Chondrocyte (in vitro differentiated cells): ENCODE measurements at regions not wholly inside any gene's neighbourhood (a gene's known extent, or its start where the extent isn't known, plus 50 kb on each side); places are given as distances from the start of the nearest gene placed in this dataset.

Experiments
- DNase-seq: peaks from one replicate; pipeline ENCODE4 v3.0.0; 2021; ENCODE audit warnings: mixed read lengths, low spot score
- H3K27ac Mint-ChIP-seq: one replicate; pipeline ENCODE4 v1.8.0; 2021; ENCODE audit warnings: mild to moderate bottlenecking, moderate library complexity, mixed read lengths; ENCODE audit not compliant: unreplicated experiment
- H3K27me3 Mint-ChIP-seq: 2 replicates; pipeline ENCODE4 v1.8.0; 2021; ENCODE audit warnings: low read depth, mixed read lengths
- H3K36me3 Mint-ChIP-seq: 2 replicates; pipeline ENCODE4 v1.8.0; 2021; ENCODE audit warnings: low read depth, mixed read lengths
- H3K4me1 Mint-ChIP-seq: 2 replicates; pipeline ENCODE4 v1.8.0; 2021; ENCODE audit warnings: low read depth, mild to moderate bottlenecking, mixed read lengths
- H3K4me3 Mint-ChIP-seq: one replicate; pipeline ENCODE4 v1.8.0; 2021; ENCODE audit warnings: mild to moderate bottlenecking, moderate library complexity, mixed read lengths; ENCODE audit not compliant: unreplicated experiment
- H3K9me3 Mint-ChIP-seq: 2 replicates; pipeline ENCODE4 v1.8.0; 2021; ENCODE audit warnings: low read depth, mixed read lengths
- CTCF ChIP-seq: fragments of 200-600 bp; sonication (generic); IDR thresholded peaks from 2 replicates; pipeline ENCODE4 v1.5.0; 2021; ENCODE audit warnings: antibody characterized with exemption, mild to moderate bottlenecking, moderate library complexity

GRCh38 chr15:87357637-87358313, 898.8 kb downstream of the NTRK3 start:
- no peak for DNase-seq
- Mint-ChIP-seq H3K27ac (no peak overlapping the region), H3K4me3 (no peak overlapping the region), H3K36me3 (no peaks in the 10 kb centered on the region), H3K4me1 (peaks cover 4% of the 10 kb centered on the region), H3K9me3 (no peaks in the 10 kb centered on the region), H3K27me3 (peaks cover 8% of the 10 kb centered on the region)
- no peak for TF ChIP-seq CTCF

GRCh38 chr15:87355946-87356345, 900.6 kb downstream of the NTRK3 start:
- no peaks in the 10 kb centered on the region for H3K9me3 Mint-ChIP-seq
- H3K36me3 Mint-ChIP-seq = no peaks in the 10 kb centered on the region
- TF ChIP-seq CTCF = no peak
- no peak overlapping the region for H3K27ac Mint-ChIP-seq
- peaks cover 10% of the 10 kb centered on the region for H3K27me3 Mint-ChIP-seq
- no peak overlapping the region for H3K4me3 Mint-ChIP-seq
- no peak for DNase-seq
- no peaks in the 10 kb centered on the region for H3K4me1 Mint-ChIP-seq

- DNase-seq = no peak
- Mint-ChIP-seq H3K9me3 (no peaks in the 10 kb centered on the region), H3K27me3 (peaks cover 10% of the 10 kb centered on the region), H3K36me3 (no peaks in the 10 kb centered on the region), H3K27ac (no peak overlapping the region), H3K4me1 (no peaks in the 10 kb centered on the region), H3K4me3 (no peak overlapping the region)
- no peak for TF ChIP-seq CTCF
Observed at GRCh38 chr15:87354661-87355410, 901.7 kb downstream of the NTRK3 start.

GRCh38 chr15:87349181-87349580, 907.4 kb downstream of the NTRK3 start:
- DNase-seq = no peak
- TF ChIP-seq CTCF = no peak
- Mint-ChIP-seq H3K27ac (no peak overlapping the region), H3K36me3 (no peaks in the 10 kb centered on the region), H3K27me3 (peaks cover 1% of the 10 kb centered on the region), H3K4me3 (no peak overlapping the region), H3K9me3 (peaks cover 13% of the 10 kb centered on the region), H3K4me1 (no peaks in the 10 kb centered on the region)

- Mint-ChIP-seq H3K27ac (no peak overlapping the region), H3K9me3 (peaks cover 13% of the 10 kb centered on the region), H3K4me1 (no peaks in the 10 kb centered on the region), H3K4me3 (no peak overlapping the region), H3K27me3 (peaks cover 1% of the 10 kb centered on the region), H3K36me3 (no peaks in the 10 kb centered on the region)
- no peak for TF ChIP-seq CTCF
- DNase-seq = no peak
Observed at GRCh38 chr15:87348746-87349145, 907.8 kb downstream of the NTRK3 start.
